Astrocyte (in vitro differentiated cells and primary cell): ENCODE measurements at regions not wholly inside any gene's neighbourhood (a gene's known extent, or its start where the extent isn't known, plus 50 kb on each side); places are given as distances from the start of the nearest gene placed in this dataset.

ENCODE experiments used
- DNase-seq: peaks from one replicate; pipeline ENCODE4 v3.0.0-alpha.2; 2010; ENCODE audit warnings: low read depth
- FAIRE-seq: peaks from 2 replicates; lab custom pipeline; 2011; peaks lifted over from hg19 to GRCh38; lab: Jason Lieb, UNC
- H2AFZ ChIP-seq: 2 replicates; pipeline ENCODE4 v1.6.0; 2012; ENCODE audit warnings: low read depth, low read length, inconsistent platforms
- H3K27ac ChIP-seq: 2 replicates; pipeline ENCODE4 v1.5.1; 2011; ENCODE audit warnings: low read depth, low read length, inconsistent platforms
- H3K27me3 ChIP-seq: 2 replicates; pipeline ENCODE4 v1.6.0; 2011; ENCODE audit warnings: low read length, inconsistent platforms; ENCODE audit not compliant: insufficient read depth
- H3K36me3 ChIP-seq: 2 replicates; pipeline ENCODE4 v1.5.1; 2011; ENCODE audit warnings: low read length, inconsistent platforms; ENCODE audit not compliant: insufficient read depth
- H3K4me1 ChIP-seq: 2 replicates; pipeline ENCODE4 v1.5.1; 2011; ENCODE audit warnings: low read length, inconsistent platforms; ENCODE audit not compliant: insufficient read depth
- H3K4me2 ChIP-seq: 2 replicates; pipeline ENCODE4 v1.6.0; 2012; ENCODE audit warnings: low read length, inconsistent platforms
- H3K4me3 ChIP-seq: 2 replicates; pipeline ENCODE4 v1.5.1; 2011; ENCODE audit warnings: low read depth, mild to moderate bottlenecking, low read length, inconsistent platforms; ENCODE audit not compliant: insufficient read depth
- H3K79me2 ChIP-seq: 2 replicates; pipeline ENCODE4 v1.6.0; 2012; ENCODE audit warnings: mild to moderate bottlenecking, low read length, inconsistent platforms; ENCODE audit not compliant: insufficient read depth
- H3K9ac ChIP-seq: 2 replicates; pipeline ENCODE4 v1.6.0; 2012; ENCODE audit warnings: mild to moderate bottlenecking, low read length, inconsistent platforms
- H3K9me3 ChIP-seq: 2 replicates; pipeline ENCODE4 v1.5.1; 2012; ENCODE audit warnings: low read depth, mild to moderate bottlenecking, low read length, inconsistent platforms; ENCODE audit not compliant: insufficient read depth
- H4K20me1 ChIP-seq: 2 replicates; pipeline ENCODE4 v1.6.0; 2012; ENCODE audit warnings: low read length, inconsistent platforms; ENCODE audit not compliant: insufficient read depth
- H3K27ac Mint-ChIP-seq: one replicate; pipeline ENCODE4 v1.8.0; 2021; ENCODE audit warnings: mild to moderate bottlenecking, mixed read lengths; ENCODE audit not compliant: unreplicated experiment
- H3K27me3 Mint-ChIP-seq: one replicate; pipeline ENCODE4 v1.8.0; 2021; ENCODE audit warnings: low read depth, mixed read lengths; ENCODE audit not compliant: unreplicated experiment
- H3K36me3 Mint-ChIP-seq: one replicate; pipeline ENCODE4 v1.8.0; 2021; ENCODE audit warnings: low read depth, mixed read lengths; ENCODE audit not compliant: unreplicated experiment
- H3K4me1 Mint-ChIP-seq: one replicate; pipeline ENCODE4 v1.8.0; 2021; ENCODE audit warnings: low read depth, mixed read lengths; ENCODE audit not compliant: unreplicated experiment
- H3K4me3 Mint-ChIP-seq: one replicate; pipeline ENCODE4 v1.8.0; 2021; ENCODE audit warnings: mild to moderate bottlenecking, moderate library complexity, mixed read lengths; ENCODE audit not compliant: unreplicated experiment
- H3K9me3 Mint-ChIP-seq: one replicate; pipeline ENCODE4 v1.8.0; 2021; ENCODE audit warnings: mild to moderate bottlenecking, mixed read lengths; ENCODE audit not compliant: unreplicated experiment
- EZH2 ChIP-seq: IDR thresholded peaks from 2 replicates; pipeline ENCODE4 v1.6.1; 2012; ENCODE audit warnings: mild to moderate bottlenecking, low read length, inconsistent platforms; ENCODE audit not compliant: insufficient read depth
- TF ChIP-seq, protein P1 (sequence below): IDR thresholded peaks from 2 replicates; pipeline ENCODE4 v1.5.1; 2011; ENCODE audit warnings: low read depth, mild to moderate bottlenecking, inconsistent platforms, low read length, moderate library complexity; ENCODE audit not compliant: insufficient read depth

DNA sequence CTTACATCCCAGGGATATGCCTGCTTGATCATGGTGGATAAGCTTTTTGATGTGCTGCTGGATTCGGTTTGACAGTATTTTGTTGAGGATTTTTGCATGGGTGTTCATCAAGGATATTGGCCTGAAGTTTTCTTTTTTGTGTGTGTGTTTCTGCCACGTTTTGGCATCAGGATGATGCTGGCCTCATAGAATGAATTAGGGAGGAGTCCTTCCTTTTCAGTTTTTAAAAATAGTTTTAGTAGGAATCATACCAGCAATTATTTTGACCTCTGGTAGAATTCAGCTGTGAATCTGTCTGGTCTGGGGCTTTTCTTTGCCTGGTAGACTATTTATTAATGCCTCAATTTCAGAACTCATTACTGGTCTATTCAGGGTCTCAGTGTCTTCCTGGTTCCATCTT, 362.4 kb downstream of the JRKL start:
- Mint-ChIP-seq H3K36me3 (no peaks in the 10 kb centered on the region), H3K27me3 (no peaks in the 10 kb centered on the region), H3K27ac (no peak overlapping the region), H3K9me3 (no peaks in the 10 kb centered on the region), H3K4me1 (peaks cover 8% of the 10 kb centered on the region), H3K4me3 (no peak overlapping the region)
- H2AFZ ChIP-seq: no peak overlapping the region
- no peak for DNase-seq
- no peak for FAIRE-seq
- H3K27ac ChIP-seq: no peak overlapping the region
- no peaks in the 10 kb centered on the region for H3K79me2 ChIP-seq
- peaks cover 6% of the 10 kb centered on the region for H3K4me1 ChIP-seq
- no peak overlapping the region for H3K4me3 ChIP-seq
- H4K20me1 ChIP-seq: no peaks in the 10 kb centered on the region
- H3K36me3 ChIP-seq: no peaks in the 10 kb centered on the region
- H3K27me3 ChIP-seq: no peaks in the 10 kb centered on the region
- no peak overlapping the region for H3K9ac ChIP-seq
- no peak overlapping the region for H3K4me2 ChIP-seq
- no peaks in the 10 kb centered on the region for H3K9me3 ChIP-seq
- TF ChIP-seq, protein P1, sequence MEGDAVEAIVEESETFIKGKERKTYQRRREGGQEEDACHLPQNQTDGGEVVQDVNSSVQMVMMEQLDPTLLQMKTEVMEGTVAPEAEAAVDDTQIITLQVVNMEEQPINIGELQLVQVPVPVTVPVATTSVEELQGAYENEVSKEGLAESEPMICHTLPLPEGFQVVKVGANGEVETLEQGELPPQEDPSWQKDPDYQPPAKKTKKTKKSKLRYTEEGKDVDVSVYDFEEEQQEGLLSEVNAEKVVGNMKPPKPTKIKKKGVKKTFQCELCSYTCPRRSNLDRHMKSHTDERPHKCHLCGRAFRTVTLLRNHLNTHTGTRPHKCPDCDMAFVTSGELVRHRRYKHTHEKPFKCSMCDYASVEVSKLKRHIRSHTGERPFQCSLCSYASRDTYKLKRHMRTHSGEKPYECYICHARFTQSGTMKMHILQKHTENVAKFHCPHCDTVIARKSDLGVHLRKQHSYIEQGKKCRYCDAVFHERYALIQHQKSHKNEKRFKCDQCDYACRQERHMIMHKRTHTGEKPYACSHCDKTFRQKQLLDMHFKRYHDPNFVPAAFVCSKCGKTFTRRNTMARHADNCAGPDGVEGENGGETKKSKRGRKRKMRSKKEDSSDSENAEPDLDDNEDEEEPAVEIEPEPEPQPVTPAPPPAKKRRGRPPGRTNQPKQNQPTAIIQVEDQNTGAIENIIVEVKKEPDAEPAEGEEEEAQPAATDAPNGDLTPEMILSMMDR: no peak
- TF ChIP-seq EZH2: no peak

DNA sequence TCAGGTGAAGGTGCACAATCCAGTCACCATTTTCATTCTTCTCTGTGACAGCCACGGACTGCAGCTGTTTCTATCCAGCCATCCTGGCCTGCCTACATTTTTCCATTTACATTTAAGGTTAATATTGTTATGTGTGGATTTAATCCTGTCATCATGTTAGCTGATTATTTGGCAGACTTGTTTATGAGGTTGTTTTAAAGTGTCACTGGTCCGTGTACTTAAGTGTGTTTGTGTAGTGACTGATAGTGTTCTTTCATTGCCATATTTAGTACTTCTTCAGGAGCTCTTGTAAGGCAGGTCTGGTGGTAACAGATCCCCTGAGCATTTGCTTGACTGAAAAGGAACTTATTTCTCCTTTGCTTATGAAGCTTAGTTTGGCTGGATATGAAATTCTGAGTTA, 364.2 kb downstream of the JRKL start:
- Mint-ChIP-seq H3K27ac (no peak overlapping the region), H3K27me3 (no peaks in the 10 kb centered on the region), H3K36me3 (no peaks in the 10 kb centered on the region), H3K4me1 (peaks cover 1% of the 10 kb centered on the region), H3K9me3 (no peaks in the 10 kb centered on the region), H3K4me3 (no peak overlapping the region)
- Histone ChIP-seq H3K9me3 (no peaks in the 10 kb centered on the region), H2AFZ (no peak overlapping the region), H3K4me1 (no peaks in the 10 kb centered on the region), H4K20me1 (no peaks in the 10 kb centered on the region), H3K4me2 (no peak overlapping the region), H3K27me3 (no peaks in the 10 kb centered on the region), H3K9ac (no peak overlapping the region), H3K27ac (no peak overlapping the region), H3K79me2 (no peaks in the 10 kb centered on the region), H3K36me3 (no peaks in the 10 kb centered on the region), H3K4me3 (no peak overlapping the region)
- FAIRE-seq: no peak
- no peak for DNase-seq
- TF ChIP-seq, protein P1: no peak
- TF ChIP-seq EZH2: no peak

DNA sequence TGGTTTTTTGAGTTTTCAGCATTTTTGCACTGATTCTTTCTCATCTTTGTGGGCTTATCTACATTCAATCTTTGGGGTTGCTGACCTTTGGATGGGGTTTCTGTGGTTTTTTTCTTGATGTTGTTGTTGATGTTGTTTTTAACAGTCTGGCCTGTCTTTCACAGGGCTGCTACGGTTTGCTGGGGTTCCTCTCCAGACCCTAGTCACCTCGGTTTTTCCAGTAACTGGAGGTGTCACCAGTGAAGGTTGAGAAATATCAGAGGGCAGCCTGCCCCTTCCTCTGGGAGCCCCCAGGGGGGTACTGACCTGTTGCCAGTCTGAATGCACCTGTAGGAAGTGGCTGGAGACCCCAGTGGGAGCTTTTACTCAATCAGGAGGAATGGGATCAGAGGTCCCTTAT, 365.4 kb downstream of the JRKL start:
- no peaks in the 10 kb centered on the region for H3K4me1 Mint-ChIP-seq
- FAIRE-seq (no peak), DNase-seq (no peak)
- Histone ChIP-seq H3K4me3 (no peak overlapping the region), H3K9ac (no peak overlapping the region), H4K20me1 (no peaks in the 10 kb centered on the region), H3K4me1 (no peaks in the 10 kb centered on the region), H3K27ac (no peak overlapping the region), H2AFZ (no peak overlapping the region), H3K9me3 (no peaks in the 10 kb centered on the region), H3K79me2 (no peaks in the 10 kb centered on the region), H3K27me3 (no peaks in the 10 kb centered on the region), H3K4me2 (no peak overlapping the region), H3K36me3 (no peaks in the 10 kb centered on the region)
- no peaks in the 10 kb centered on the region for H3K27me3 Mint-ChIP-seq
- H3K27ac Mint-ChIP-seq: no peak overlapping the region
- no peaks in the 10 kb centered on the region for H3K9me3 Mint-ChIP-seq
- H3K4me3 Mint-ChIP-seq: no peak overlapping the region
- no peaks in the 10 kb centered on the region for H3K36me3 Mint-ChIP-seq
- TF ChIP-seq, protein P1: no peak
- TF ChIP-seq EZH2: no peak
